ENCODE measurements at regions not wholly inside any gene's neighbourhood (a gene's known extent, or its start where the extent isn't known, plus 50 kb on each side); places are given as distances from the start of the nearest gene placed in this dataset.

DNA sequence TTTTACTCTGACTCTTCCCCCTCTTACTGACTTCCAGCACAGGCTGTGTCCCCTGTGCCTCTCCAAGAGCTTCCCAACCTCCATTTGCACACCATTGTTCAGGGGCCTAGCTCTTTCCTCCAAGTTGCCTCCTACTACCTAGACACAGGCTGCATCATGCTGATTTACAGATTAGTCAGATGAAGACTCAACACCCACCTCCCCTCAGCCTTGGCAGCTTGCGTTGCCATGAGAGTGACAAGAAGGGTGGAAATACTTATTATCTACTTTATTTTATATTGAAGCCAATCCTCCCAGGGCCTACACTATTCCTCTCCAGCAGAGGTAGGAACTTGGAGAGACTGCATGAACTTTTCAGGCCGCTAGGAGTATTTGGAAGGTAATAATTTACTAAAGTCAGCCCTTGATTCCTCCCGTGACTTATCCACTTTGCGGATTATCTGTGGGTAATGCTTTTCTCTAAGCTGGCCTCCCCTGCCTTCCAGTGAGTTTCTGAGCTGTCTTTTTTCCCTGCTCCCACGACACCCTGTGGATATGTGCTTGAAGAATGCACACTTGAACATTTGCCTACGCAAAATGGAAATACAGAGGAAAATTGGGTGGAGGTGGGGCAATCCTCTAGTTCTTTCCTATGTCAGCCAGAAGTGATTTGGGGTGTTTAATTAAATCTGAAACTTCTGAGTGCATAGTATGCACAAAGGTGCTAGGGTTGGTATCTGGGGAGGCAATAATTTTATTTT, 74.1 kb upstream of the TMEM164 start:
- DNase-seq (ENCODE audit: low spot score): no peak

DNA sequence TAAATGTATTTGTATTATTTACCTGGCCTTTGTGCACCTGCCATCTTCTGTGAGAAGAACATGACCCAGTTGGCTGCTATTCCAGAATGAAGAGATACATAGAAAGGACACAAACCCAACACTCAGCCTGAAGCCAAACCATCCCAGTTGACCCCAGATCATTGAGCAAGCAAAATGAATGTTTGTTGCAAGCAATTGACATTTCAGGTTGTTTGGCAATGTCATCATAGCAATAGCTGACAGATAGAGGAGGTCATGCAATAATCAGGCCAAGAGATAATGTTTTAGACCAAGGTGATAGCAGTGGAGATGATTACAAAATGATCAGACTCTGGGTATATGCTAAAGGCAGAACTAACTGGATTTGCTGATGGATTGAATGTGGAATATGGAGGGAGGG, 71.2 kb upstream of the TMEM164 start:
- DNase-seq (ENCODE audit: low spot score): no peak

DNA sequence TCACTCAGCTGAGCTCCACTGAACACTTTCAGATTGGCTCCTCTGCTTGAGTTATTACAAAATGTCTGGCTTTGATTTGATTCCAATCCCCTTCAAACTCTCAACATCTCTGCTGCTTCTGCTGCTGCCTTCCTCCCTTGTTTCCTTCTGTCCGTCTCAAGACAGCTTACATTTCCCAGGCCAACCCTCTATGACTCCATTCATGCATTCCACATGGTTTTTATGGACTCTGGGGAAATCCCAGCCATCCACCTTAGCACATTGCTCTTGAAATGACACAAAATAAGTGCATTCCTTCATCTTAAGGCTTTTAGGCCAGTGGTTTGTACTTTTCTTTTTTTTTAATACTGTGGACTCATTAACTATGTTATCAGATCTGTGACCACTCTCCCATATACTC, 68.5 kb upstream of the TMEM164 start:
- DNase-seq (ENCODE audit: low spot score): no peak

DNA sequence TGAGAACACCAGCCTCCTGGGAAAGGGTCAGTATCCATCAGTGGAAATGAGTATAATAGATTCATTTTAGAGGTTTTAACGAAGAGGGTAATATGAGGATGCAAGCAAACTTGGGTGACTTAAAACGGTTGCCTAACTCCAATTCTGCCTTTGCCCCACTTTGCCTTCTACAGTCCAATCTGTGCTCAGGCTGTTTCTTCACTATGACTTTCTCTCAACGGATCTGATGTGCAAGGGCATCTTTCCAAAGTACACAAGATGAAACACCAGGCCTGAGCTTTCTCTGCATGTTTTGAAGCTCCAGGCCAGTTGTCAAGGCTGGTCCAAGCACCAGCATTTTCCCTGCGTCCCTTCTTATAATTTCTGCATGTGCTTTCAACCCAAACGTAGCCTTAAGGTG, 68.0 kb upstream of the TMEM164 start:
- DNase-seq (ENCODE audit: low spot score): no peak

DNA sequence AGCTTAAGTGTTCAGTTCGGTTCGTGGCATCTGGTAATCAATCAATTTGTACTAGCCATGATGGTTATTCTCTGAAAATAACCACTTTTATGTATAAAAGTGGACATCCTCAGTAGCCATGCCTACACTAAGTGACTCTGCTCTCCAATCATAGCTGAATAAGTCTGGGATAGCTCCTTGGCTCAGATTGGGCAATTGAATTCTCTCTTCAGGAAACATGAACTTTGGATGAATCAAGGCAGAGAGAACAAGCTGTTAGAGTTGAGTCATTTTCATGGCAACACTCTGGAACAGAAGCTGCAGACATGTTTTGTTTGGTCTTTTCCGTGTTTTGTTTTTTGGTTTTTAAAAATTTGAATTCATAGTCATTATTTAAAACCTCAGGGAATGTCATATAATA, 66.8 kb upstream of the TMEM164 start:
- DNase-seq (ENCODE audit: low spot score): no peak

DNA sequence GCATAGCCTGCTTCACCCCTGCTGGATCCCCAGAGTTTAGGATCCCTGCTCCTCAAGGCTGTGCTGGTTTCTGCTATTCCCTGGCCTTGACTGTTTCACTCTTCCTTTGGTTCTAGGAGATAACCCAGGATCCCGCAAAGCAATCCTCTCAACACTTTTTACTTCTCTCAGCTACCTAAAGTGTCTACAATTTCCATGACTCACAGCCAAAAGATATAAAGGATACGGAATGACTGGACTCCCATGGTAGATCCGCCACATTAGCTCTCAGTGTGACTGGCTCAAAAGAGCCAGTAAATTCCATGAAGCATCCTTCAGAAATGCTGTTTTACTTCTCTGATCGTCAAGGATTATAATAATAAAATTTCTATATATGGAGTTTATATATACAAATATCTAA, 66.3 kb upstream of the TMEM164 start:
- DNase-seq (ENCODE audit: low spot score): no peak

DNA sequence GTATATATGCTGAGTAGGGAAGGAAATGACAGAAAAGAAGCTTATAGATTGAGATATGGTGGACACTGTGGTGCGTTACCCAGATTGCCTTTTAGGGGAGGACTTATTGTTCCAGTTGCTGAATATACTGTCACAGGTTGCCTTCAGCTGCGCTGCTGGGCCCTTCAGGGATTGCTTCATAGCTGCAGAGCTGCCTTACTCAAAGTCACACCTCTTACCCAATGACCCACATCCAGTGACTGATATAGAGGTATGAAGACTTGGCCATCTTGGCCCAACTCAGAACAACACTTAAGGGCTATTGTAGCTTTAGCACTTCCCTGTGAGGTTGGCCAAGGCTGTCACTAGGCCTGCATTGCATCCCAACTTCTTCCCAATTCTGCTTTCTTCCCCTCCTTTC, 63.4 kb upstream of the TMEM164 start:
- DNase-seq (ENCODE audit: low spot score): no peak

DNA sequence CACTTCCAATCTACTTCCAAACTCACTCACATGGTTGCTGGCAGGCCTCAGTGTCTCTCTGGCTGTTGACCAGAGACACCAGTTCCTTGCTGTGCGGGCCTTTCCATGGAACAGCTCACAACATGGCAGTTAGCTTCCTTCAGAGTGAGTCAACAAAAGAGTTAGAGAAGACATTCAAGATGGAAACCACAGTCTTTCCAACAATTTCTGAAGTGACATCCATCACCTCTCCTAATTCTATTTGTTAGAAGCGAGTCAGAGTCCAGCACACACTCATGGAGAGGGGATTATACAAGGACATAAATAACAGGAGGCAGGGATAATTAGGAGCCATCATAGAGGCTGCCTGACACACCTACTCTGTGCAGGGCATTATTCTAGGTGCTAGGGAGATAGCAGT, 62.5 kb upstream of the TMEM164 start:
- no peak for DNase-seq (ENCODE audit: low spot score)

DNA sequence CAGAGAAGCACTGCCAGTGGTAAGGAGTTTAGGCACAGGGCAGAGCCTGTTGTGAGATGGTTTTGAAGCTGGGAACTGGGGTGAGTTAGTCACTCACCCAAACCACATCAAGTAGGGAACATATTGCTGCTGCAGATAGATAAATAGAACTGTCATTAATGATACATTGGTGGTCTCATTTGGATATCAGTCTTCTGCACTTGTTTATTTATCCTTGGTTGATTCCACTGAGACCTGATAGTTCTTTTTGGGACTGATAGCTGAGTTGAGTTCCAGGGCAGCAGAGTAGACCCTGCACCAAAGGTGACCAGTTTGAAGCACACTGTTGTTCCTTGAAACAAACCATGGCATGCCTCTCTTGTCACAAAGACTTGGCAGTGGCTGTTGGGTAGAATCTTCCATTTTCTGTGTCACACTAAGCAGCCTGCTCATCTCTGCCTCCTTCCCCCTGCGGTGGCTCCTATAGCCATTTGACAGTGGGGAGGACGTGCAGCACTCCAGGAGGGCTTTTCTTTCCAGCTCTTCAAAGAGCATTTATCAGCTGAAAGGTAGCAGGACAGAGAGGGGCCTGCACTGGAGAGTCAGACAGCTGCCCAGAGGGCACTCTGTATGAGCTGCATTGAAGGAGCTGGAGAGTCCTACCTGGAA, 59.7 kb upstream of the TMEM164 start:
- no peak for DNase-seq (ENCODE audit: low spot score)

DNA sequence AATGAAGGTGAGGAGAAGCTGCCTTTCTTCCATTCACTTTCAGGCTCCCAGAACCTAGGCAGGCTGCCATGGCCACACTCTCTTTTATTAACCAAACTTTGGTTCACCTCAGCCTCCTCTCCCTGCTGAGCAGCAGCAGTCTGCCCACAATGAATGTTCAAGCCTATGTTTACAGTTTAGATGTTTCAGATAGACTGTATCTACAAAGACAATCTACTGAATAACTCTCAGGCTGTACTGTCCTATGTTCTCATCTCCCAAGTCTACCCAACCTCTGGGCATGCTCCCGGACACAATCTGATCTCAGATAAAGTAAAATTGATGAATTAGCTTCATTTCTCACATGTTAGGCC, 59.2 kb upstream of the TMEM164 start:
- no peak for DNase-seq (ENCODE audit: low spot score)

DNA sequence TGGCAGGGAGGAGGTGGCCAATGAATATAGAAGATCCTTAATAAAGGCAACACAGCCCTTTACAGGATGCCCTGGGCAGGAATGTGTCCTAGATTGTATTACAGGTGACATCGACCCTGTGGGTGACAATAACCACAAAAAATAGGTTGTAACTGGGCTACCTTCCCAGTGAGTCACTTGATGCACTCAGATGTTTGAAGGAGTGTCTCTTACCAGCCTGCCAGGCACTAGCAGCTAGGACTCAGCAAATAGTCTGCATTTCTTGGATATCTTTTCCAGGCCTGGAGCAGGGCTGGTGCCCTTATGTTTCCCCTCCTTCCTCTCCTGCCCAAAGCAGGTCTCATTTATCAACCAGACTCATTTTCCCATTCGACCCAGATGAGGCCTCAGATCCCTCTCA, 50.9 kb upstream of the TMEM164 start:
- DNase-seq (ENCODE audit: low spot score): no peak

DNA sequence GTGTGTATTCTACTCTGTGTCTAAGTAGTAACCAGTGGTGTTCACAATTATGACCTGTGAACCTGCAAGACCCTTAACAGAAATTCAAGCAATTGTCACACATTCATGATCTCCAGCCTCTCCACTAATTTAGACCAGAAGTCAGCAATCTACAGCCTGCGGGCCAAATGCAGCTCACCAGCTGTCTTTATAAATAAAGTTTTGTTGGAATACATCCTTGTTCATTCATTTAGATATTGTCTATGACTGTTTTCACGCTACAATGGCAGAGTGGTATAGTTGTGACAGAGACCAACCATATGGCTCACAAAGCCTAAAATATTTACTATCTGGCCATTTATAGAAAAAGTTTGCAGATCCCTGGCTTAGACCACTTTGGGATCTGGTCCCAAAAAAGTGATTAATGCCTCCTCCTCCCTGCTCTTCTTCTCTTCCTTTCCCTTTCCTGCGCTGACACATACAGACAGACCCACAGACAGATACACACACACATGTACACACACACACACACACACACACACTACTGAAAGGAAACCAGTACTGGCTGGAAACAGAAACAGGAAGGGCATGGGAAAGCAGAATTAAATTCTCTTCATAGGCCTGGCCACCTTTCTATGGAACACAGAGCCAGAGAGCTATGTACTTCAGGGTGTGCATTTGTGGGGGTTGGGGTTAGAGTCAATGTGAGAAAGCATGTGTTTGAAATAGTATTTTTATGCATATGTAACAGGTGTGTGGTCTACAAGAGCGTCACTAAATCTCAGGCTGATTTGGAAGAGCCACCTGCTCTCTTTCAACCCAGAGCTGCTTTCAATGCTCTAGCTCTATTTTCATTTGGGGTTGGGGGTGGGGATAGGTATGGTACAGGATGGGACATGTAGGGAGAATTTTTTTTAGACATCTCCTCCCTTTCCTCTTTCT, 49.7 kb upstream of the TMEM164 start:
- no peak for DNase-seq (ENCODE audit: low spot score)

Measured in CD4-positive, alpha-beta T cell treated with Interleukin-6 at 100 ng/mL for 8 hours (primary cell).